MM.1S (cell line): ENCODE measurements at regions not wholly inside any gene's neighbourhood (a gene's known extent, or its start where the extent isn't known, plus 50 kb on each side); places are given as distances from the start of the nearest gene placed in this dataset.

Source experiments
- EZH2 ChIP-seq: fragments of 300-600 bp; sonication (generic); optimal IDR thresholded peaks from 2 replicates; pipeline ENCODE3; 2017; ENCODE audit warnings: low read depth, mild to moderate bottlenecking, antibody characterized with exemption, low read length, mixed read lengths
- TF ChIP-seq, protein P1 (sequence below): fragments of 300-600 bp; sonication (generic); IDR thresholded peaks from 2 replicates; pipeline ENCODE4 v1.5.1; 2016; ENCODE audit warnings: antibody characterized with exemption, low read length, mixed read lengths

GRCh38 chr22:25447067-25447685 is 117.3 kb upstream of the GRK3 start:
- TF ChIP-seq, protein P1, sequence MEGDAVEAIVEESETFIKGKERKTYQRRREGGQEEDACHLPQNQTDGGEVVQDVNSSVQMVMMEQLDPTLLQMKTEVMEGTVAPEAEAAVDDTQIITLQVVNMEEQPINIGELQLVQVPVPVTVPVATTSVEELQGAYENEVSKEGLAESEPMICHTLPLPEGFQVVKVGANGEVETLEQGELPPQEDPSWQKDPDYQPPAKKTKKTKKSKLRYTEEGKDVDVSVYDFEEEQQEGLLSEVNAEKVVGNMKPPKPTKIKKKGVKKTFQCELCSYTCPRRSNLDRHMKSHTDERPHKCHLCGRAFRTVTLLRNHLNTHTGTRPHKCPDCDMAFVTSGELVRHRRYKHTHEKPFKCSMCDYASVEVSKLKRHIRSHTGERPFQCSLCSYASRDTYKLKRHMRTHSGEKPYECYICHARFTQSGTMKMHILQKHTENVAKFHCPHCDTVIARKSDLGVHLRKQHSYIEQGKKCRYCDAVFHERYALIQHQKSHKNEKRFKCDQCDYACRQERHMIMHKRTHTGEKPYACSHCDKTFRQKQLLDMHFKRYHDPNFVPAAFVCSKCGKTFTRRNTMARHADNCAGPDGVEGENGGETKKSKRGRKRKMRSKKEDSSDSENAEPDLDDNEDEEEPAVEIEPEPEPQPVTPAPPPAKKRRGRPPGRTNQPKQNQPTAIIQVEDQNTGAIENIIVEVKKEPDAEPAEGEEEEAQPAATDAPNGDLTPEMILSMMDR: no peak
- no peak for TF ChIP-seq EZH2
